CD4-positive, CD25-positive, alpha-beta regulatory T cell (primary cell): ENCODE measurements at regions not wholly inside any gene's neighbourhood (a gene's known extent, or its start where the extent isn't known, plus 50 kb on each side); places are given as distances from the start of the nearest gene placed in this dataset.

Experiments used
- ATAC-seq, 2 donors: fragments of 150-1000 bp; cut with Tn5 transposase; one replicate each; pipeline ENCODE4 v1.10.0; 2021; ENCODE audit warnings: low read depth in 2 of 2, moderate number of reproducible peaks in 2 of 2, moderate library complexity in 1 of 2
- DNase-seq, 3 donors: peaks; one replicate each; pipeline versions ENCODE4 v3.0.0 to v3.0.0-alpha.2; 2012 to 2022; ENCODE audit warnings: mixed read lengths in 1 of 3
- H3K27ac ChIP-seq: one replicate; pipeline ENCODE4 v1.7.0; 2013; ENCODE audit warnings: mild to moderate bottlenecking, low read length; ENCODE audit not compliant: insufficient read depth, poor library complexity, severe bottlenecking
- H3K27me3 ChIP-seq: one replicate; pipeline ENCODE4 v1.7.0; 2013; ENCODE audit warnings: low read length; ENCODE audit not compliant: control insufficient read depth, insufficient read depth
- H3K36me3 ChIP-seq: one replicate; pipeline ENCODE4 v1.7.0; 2013; ENCODE audit warnings: mild to moderate bottlenecking, low read length, moderate library complexity; ENCODE audit not compliant: control insufficient read depth, insufficient read depth
- H3K4me1 ChIP-seq: 2 replicates; pipeline ENCODE4 v1.7.0; 2013; ENCODE audit warnings: mild to moderate bottlenecking, low read length; ENCODE audit not compliant: insufficient read depth, control insufficient read depth, poor library complexity, severe bottlenecking
- H3K4me3 ChIP-seq: one replicate; pipeline ENCODE4 v1.7.0; 2013; ENCODE audit warnings: low read depth, mild to moderate bottlenecking, low read length, moderate library complexity
- H3K9me3 ChIP-seq, 2 experiments: 1 replicate in 1 of 2; 2 replicates in 1 of 2; pipeline ENCODE4 v1.7.0; 2013; ENCODE audit warnings: low read length in 2 of 2, mild to moderate bottlenecking in 1 of 2, moderate library complexity in 1 of 2; ENCODE audit not compliant: control insufficient read depth in 2 of 2
- H3K27ac Mint-ChIP-seq, 3 donors: one replicate each; pipeline ENCODE4 v1.8.0; 2020 to 2022; ENCODE audit warnings: mild to moderate bottlenecking in 3 of 3, mixed read lengths in 3 of 3, moderate library complexity in 2 of 3
- H3K27me3 Mint-ChIP-seq: one replicate; pipeline ENCODE4 v1.8.0; 2022; ENCODE audit warnings: mild to moderate bottlenecking, mixed read lengths
- H3K36me3 Mint-ChIP-seq: one replicate; pipeline ENCODE4 v1.8.0; 2020; ENCODE audit warnings: mixed read lengths
- H3K4me1 Mint-ChIP-seq, 4 donors: one replicate each; pipeline ENCODE4 v1.8.0; 2020 to 2022; ENCODE audit warnings: mixed read lengths in 4 of 4, mild to moderate bottlenecking in 1 of 4
- H3K4me3 Mint-ChIP-seq, 4 donors: one replicate each; pipeline ENCODE4 v1.8.0; 2020 to 2022; ENCODE audit warnings: mild to moderate bottlenecking in 4 of 4, mixed read lengths in 4 of 4, moderate library complexity in 3 of 4
- H3K9me3 Mint-ChIP-seq, 7 donors: one replicate each; pipeline ENCODE4 v1.8.0; 2020 to 2022; ENCODE audit warnings: mixed read lengths in 7 of 7, mild to moderate bottlenecking in 3 of 7, moderate library complexity in 2 of 7

GRCh38 chr13:50140581-50141374 lies 125.5 kb downstream of the KCNRG start:
- no peaks in the 10 kb centered on the region for H3K9me3 ChIP-seq
- Mint-ChIP-seq H3K36me3 (no peaks in the 10 kb centered on the region), H3K27ac (no peak overlapping the region), H3K4me1 (peaks cover 0 to 6% (median 3%) of the 10 kb centered on the region in 4 donors), H3K27me3 (peaks cover 22% of the 10 kb centered on the region), H3K9me3 (peaks cover 0 to 1% (median 0%) of the 10 kb centered on the region in 7 donors), H3K4me3 (no peak overlapping the region)
- H3K36me3 ChIP-seq: no peaks in the 10 kb centered on the region
- no peaks in the 10 kb centered on the region for H3K4me1 ChIP-seq
- H3K4me3 ChIP-seq: no peak overlapping the region
- no peak for DNase-seq
- ATAC-seq: no peak
- no peak overlapping the region for H3K27ac ChIP-seq
- H3K27me3 ChIP-seq: no peaks in the 10 kb centered on the region

GRCh38 chr13:50141375-50141975 lies 126.2 kb downstream of the KCNRG start:
- peaks cover 0 to 6% (median 3%) of the 10 kb centered on the region in 4 donors for H3K4me1 Mint-ChIP-seq
- peak overlapping the region in 1 of 4 donors; percentile 11 for H3K4me3 Mint-ChIP-seq
- no peak overlapping the region for H3K27ac Mint-ChIP-seq
- no peak for DNase-seq
- Histone ChIP-seq H3K9me3 (no peaks in the 10 kb centered on the region), H3K4me3 (no peak overlapping the region), H3K27me3 (no peaks in the 10 kb centered on the region), H3K27ac (no peak overlapping the region), H3K4me1 (no peaks in the 10 kb centered on the region), H3K36me3 (no peaks in the 10 kb centered on the region)
- ATAC-seq: no peak
- peaks cover 0 to 1% (median 0%) of the 10 kb centered on the region in 7 donors for H3K9me3 Mint-ChIP-seq
- H3K36me3 Mint-ChIP-seq: no peaks in the 10 kb centered on the region
- peaks cover 19% of the 10 kb centered on the region for H3K27me3 Mint-ChIP-seq

- H3K27me3 ChIP-seq: peaks cover 3% of the 10 kb centered on the region
- no peaks in the 10 kb centered on the region for H3K36me3 Mint-ChIP-seq
- H3K4me3 Mint-ChIP-seq: no peak overlapping the region
- DNase-seq (no peak), ATAC-seq (no peak)
- no peaks in the 10 kb centered on the region for H3K36me3 ChIP-seq
- peaks cover 0 to 6% (median 3%) of the 10 kb centered on the region in 4 donors for H3K4me1 Mint-ChIP-seq
- peaks cover 10% of the 10 kb centered on the region for H3K27me3 Mint-ChIP-seq
- H3K9me3 ChIP-seq: no peaks in the 10 kb centered on the region
- no peaks in the 10 kb centered on the region for H3K4me1 ChIP-seq
- H3K27ac ChIP-seq: no peak overlapping the region
- H3K9me3 Mint-ChIP-seq: peaks cover 0 to 1% (median 0%) of the 10 kb centered on the region in 7 donors
- no peak overlapping the region for H3K27ac Mint-ChIP-seq
- no peak overlapping the region for H3K4me3 ChIP-seq
These were observed 129.3 kb downstream of the KCNRG start for GRCh38 chr13:50144246-50145160.

- H3K27ac Mint-ChIP-seq: no peak overlapping the region
- H3K4me3 Mint-ChIP-seq: no peak overlapping the region
- no peaks in the 10 kb centered on the region for H3K36me3 ChIP-seq
- no peaks in the 10 kb centered on the region for H3K36me3 Mint-ChIP-seq
- H3K27me3 Mint-ChIP-seq: peaks cover 7% of the 10 kb centered on the region
- ATAC-seq: no peak
- peaks cover 0 to 1% (median 0%) of the 10 kb centered on the region in 7 donors for H3K9me3 Mint-ChIP-seq
- H3K27me3 ChIP-seq: peaks cover 3% of the 10 kb centered on the region
- peaks cover 18 to 26% (median 22%) of the 10 kb centered on the region in 4 donors for H3K4me1 Mint-ChIP-seq
- H3K4me3 ChIP-seq: no peak overlapping the region
- H3K4me1 ChIP-seq: peaks cover 13% of the 10 kb centered on the region
- DNase-seq: no peak
- no peaks in the 10 kb centered on the region for H3K9me3 ChIP-seq
- H3K27ac ChIP-seq: no peak overlapping the region
These were observed 134.0 kb downstream of the KCNRG start for GRCh38 chr13:50149214-50149613.

- H3K36me3 ChIP-seq: no peaks in the 10 kb centered on the region
- no peaks in the 10 kb centered on the region for H3K9me3 ChIP-seq
- H3K36me3 Mint-ChIP-seq: no peaks in the 10 kb centered on the region
- no peak overlapping the region for H3K27ac ChIP-seq
- peaks cover 13% of the 10 kb centered on the region for H3K4me1 ChIP-seq
- DNase-seq (no peak), ATAC-seq (no peak)
- no peak overlapping the region for H3K4me3 Mint-ChIP-seq
- H3K27me3 Mint-ChIP-seq: peaks cover 9% of the 10 kb centered on the region
- H3K4me1 Mint-ChIP-seq: peaks cover 18 to 26% (median 22%) of the 10 kb centered on the region in 4 donors
- H3K9me3 Mint-ChIP-seq: peaks cover 0 to 1% (median 0%) of the 10 kb centered on the region in 7 donors
- no peak overlapping the region for H3K27ac Mint-ChIP-seq
- H3K4me3 ChIP-seq: no peak overlapping the region
- peaks cover 3% of the 10 kb centered on the region for H3K27me3 ChIP-seq
These were observed 134.7 kb downstream of the KCNRG start for GRCh38 chr13:50149932-50150331.

GRCh38 chr13:50152224-50152623 lies 137.0 kb downstream of the KCNRG start:
- peaks cover 0 to 1% (median 0%) of the 10 kb centered on the region in 7 donors for H3K9me3 Mint-ChIP-seq
- H3K27me3 Mint-ChIP-seq: peaks cover 11% of the 10 kb centered on the region
- no peaks in the 10 kb centered on the region for H3K9me3 ChIP-seq
- H3K27me3 ChIP-seq: no peaks in the 10 kb centered on the region
- H3K27ac Mint-ChIP-seq: peak overlapping the region; percentile 84 to 96 (median 92)
- peak overlapping the region; percentile 84 for H3K4me3 ChIP-seq
- no peaks in the 10 kb centered on the region for H3K36me3 ChIP-seq
- H3K36me3 Mint-ChIP-seq: no peaks in the 10 kb centered on the region
- H3K4me3 Mint-ChIP-seq: peak overlapping the region; percentile 79 to 91 (median 84)
- ATAC-seq (no peak), DNase-seq (peak in 1 of 3 donors; percentile 51)
- peaks cover 18 to 26% (median 22%) of the 10 kb centered on the region in 4 donors for H3K4me1 Mint-ChIP-seq
- peak overlapping the region; percentile 58 for H3K27ac ChIP-seq
- peaks cover 13% of the 10 kb centered on the region for H3K4me1 ChIP-seq

GRCh38 chr13:50152655-50153309 lies 137.5 kb downstream of the KCNRG start:
- H3K27ac ChIP-seq: peak overlapping the region; percentile 58
- no peaks in the 10 kb centered on the region for H3K27me3 ChIP-seq
- ATAC-seq (peak; percentile 71 to 72), DNase-seq (peak in 2 of 3 donors; percentile 13 to 74)
- peaks cover 13% of the 10 kb centered on the region for H3K4me1 ChIP-seq
- peak overlapping the region; percentile 84 for H3K4me3 ChIP-seq
- Mint-ChIP-seq H3K27ac (peak overlapping the region; percentile 84 to 96 (median 92)), H3K27me3 (peaks cover 11% of the 10 kb centered on the region), H3K4me1 (peaks cover 18 to 26% (median 22%) of the 10 kb centered on the region in 4 donors), H3K4me3 (peak overlapping the region; percentile 79 to 91 (median 84)), H3K9me3 (peaks cover 0 to 1% (median 0%) of the 10 kb centered on the region in 7 donors), H3K36me3 (no peaks in the 10 kb centered on the region)
- H3K9me3 ChIP-seq: no peaks in the 10 kb centered on the region
- no peaks in the 10 kb centered on the region for H3K36me3 ChIP-seq
